Fibroblast of the aortic adventitia (primary cell): ENCODE measurements at regions not wholly inside any gene's neighbourhood (a gene's known extent, or its start where the extent isn't known, plus 50 kb on each side); places are given as distances from the start of the nearest gene placed in this dataset.

Experiments
- DNase-seq: peaks from one replicate; pipeline ENCODE4 v3.0.0-alpha.2; 2010; ENCODE audit warnings: low read depth
- H3K4me3 ChIP-seq: 2 replicates; pipeline ENCODE4 v1.5.1; 2011; ENCODE audit warnings: low read depth, mild to moderate bottlenecking, control low read depth, low read length, moderate library complexity
- CTCF ChIP-seq: IDR thresholded peaks from 2 replicates; pipeline ENCODE4 v1.5.1; 2011; ENCODE audit warnings: mild to moderate bottlenecking, low read length, control low read depth, inconsistent platforms; ENCODE audit not compliant: insufficient read depth

- no peak for TF ChIP-seq CTCF
- no peak overlapping the region for H3K4me3 ChIP-seq
- DNase-seq, result no peak
These were observed 189.3 kb downstream of the EDN1 start for GRCh38 chr6:12479451-12479850.

GRCh38 chr6:12479881-12480280, 189.7 kb downstream of the EDN1 start:
- no peak for TF ChIP-seq CTCF
- no peak overlapping the region for H3K4me3 ChIP-seq
- DNase-seq, result peak; percentile 34

GRCh38 chr6:12480379-12480778, 190.2 kb downstream of the EDN1 start:
- H3K4me3 ChIP-seq, result no peak overlapping the region
- DNase-seq, result no peak
- TF ChIP-seq CTCF, result no peak

- no peak for DNase-seq
- H3K4me3 ChIP-seq, result no peak overlapping the region
- no peak for TF ChIP-seq CTCF
These were observed 191.1 kb downstream of the EDN1 start for GRCh38 chr6:12481292-12481691.

GRCh38 chr6:12481850-12482249, 191.7 kb downstream of the EDN1 start:
- no peak overlapping the region for H3K4me3 ChIP-seq
- TF ChIP-seq CTCF, result no peak
- DNase-seq, result no peak

GRCh38 chr6:12482386-12483375, 192.5 kb downstream of the EDN1 start:
- TF ChIP-seq CTCF, result no peak
- DNase-seq, result no peak
- H3K4me3 ChIP-seq, result no peak overlapping the region
